Effector memory CD4-positive, alpha-beta T cell (primary cell): ENCODE measurements at regions not wholly inside any gene's neighbourhood (a gene's known extent, or its start where the extent isn't known, plus 50 kb on each side); places are given as distances from the start of the nearest gene placed in this dataset.
"Not testable (repeated sequence)": the region's sequence is repeated elsewhere in the genome, so short reads cannot be mapped to it uniquely, and the experiment has no call there.

Source experiments
- DNase-seq, 3 donors: peaks; one replicate each; pipeline ENCODE4 v3.0.0-alpha.2; 2020
- H3K27ac ChIP-seq: 2 replicates; pipeline ENCODE4 v1.7.0; 2013; ENCODE audit warnings: mild to moderate bottlenecking, low read length, moderate library complexity; ENCODE audit not compliant: insufficient read depth, poor library complexity, severe bottlenecking
- H3K27me3 ChIP-seq: replicated peaks from 2 replicates; pipeline ENCODE4 v1.7.0; 2013; ENCODE audit warnings: mild to moderate bottlenecking, low read length; ENCODE audit not compliant: insufficient read depth, control insufficient read depth, poor library complexity, severe bottlenecking
- H3K36me3 ChIP-seq: 2 replicates; pipeline ENCODE4 v1.7.0; 2013; ENCODE audit warnings: mild to moderate bottlenecking, low read length, moderate library complexity; ENCODE audit not compliant: control insufficient read depth, insufficient read depth
- H3K4me1 ChIP-seq: 2 replicates; pipeline ENCODE4 v1.7.0; 2013; ENCODE audit warnings: low read length, mild to moderate bottlenecking; ENCODE audit not compliant: control insufficient read depth, insufficient read depth, poor library complexity, severe bottlenecking
- H3K4me3 ChIP-seq: 2 replicates; pipeline ENCODE4 v1.7.0; 2013; ENCODE audit warnings: low read length, low read depth, mild to moderate bottlenecking; ENCODE audit not compliant: insufficient read depth, poor library complexity, severe bottlenecking
- H3K9me3 ChIP-seq: 2 replicates; pipeline ENCODE4 v1.7.0; 2013; ENCODE audit warnings: mild to moderate bottlenecking, low read length, moderate library complexity; ENCODE audit not compliant: control insufficient read depth

DNA sequence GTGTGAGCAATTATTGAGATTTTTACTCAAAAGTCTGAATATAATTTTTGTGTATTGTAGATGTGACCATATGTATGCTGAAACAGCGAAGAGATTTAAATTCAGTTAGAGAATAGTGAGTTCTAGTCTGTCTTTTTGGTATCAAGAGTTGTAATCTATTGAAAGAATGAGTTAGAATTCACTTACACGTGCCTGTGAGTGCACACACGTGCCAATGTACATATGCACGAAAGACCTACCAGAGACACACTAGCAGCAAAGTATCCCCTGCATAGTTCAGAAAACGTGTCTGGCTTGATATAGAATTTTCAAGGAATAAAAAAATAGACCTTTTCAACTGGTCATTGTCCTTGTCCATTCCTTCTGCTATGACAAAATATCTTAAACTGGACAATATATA is 64.8 kb upstream of the BHLHE40 start:
- H3K27ac ChIP-seq, result no peak overlapping the region
- no peak for DNase-seq
- no peaks in the 10 kb centered on the region for H3K4me1 ChIP-seq
- no peaks in the 10 kb centered on the region for H3K9me3 ChIP-seq
- no peaks in the 10 kb centered on the region for H3K27me3 ChIP-seq
- H3K36me3 ChIP-seq, result no peaks in the 10 kb centered on the region
- no peak overlapping the region for H3K4me3 ChIP-seq

DNA sequence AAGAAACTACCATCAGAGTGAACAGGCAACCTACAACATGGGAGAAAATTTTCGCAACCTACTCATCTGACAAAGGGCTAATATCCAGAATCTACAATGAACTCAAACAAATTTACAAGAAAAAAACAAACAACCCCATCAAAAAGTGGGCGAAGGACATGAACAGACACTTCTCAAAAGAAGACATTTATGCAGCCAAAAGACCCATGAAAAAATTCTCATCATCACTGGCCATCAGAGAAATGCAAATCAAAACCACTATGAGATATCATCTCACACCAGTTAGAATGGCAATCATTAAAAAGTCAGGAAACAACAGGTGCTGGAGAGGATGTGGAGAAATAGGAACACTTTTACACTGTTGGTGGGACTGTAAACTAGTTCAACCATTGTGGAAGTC is 57.6 kb upstream of the BHLHE40 start:
- H3K9me3 ChIP-seq, H3K4me1 ChIP-seq, H3K36me3 ChIP-seq, DNase-seq, H3K27me3 ChIP-seq, H3K27ac ChIP-seq, H3K4me3 ChIP-seq: not testable (repeated sequence)

DNA sequence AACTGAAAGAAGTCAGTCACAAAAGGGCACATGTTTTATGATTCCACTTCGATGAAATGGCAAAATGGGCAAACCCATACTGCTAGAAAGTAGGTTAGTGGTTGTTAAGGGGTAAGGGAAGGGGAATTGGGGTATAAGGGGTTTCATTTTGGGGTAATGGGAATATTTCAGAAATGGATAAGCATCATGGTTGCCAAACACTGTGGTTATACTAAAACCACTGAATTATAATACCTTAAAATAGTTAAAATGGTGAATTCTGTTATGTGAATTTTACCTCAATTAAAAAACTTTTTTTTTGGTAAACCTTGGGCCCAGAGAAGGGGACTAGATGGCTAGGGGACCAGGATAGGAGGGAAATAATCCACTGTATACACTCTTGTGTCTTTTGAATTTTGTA is 52.3 kb upstream of the BHLHE40 start:
- Histone ChIP-seq H3K27ac (no peak overlapping the region), H3K4me1 (no peaks in the 10 kb centered on the region), H3K36me3 (no peaks in the 10 kb centered on the region), H3K9me3 (no peaks in the 10 kb centered on the region), H3K27me3 (no peaks in the 10 kb centered on the region), H3K4me3 (no peak overlapping the region)
- no peak for DNase-seq

DNA sequence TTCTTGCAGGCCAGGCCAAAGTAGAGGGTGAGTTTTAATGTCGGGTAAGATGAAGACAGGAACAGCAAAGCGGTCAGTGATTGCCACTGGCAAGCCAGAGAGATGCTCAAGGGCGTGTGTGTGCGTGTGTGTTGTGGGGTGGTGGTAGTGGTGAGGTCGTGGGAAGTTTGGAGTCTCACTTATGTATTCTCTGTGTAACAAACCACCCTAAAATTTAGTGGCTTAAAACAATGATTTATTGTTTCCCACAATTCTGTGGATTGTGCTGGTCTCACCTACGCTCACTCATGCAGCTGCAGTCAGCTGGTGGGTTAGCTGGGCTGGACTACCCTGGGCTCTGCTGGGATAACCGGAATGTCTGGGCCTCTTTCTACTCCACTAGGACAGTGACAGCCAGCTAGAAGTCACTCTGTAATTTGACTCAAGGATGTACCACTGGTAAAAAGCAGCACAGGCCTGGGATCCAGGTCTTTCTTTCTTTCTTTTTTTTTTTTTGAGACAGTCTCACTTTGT is 50.9 kb upstream of the BHLHE40 start:
- Histone ChIP-seq H3K9me3 (no peaks in the 10 kb centered on the region), H3K27me3 (no peaks in the 10 kb centered on the region), H3K27ac (no peak overlapping the region), H3K4me1 (no peaks in the 10 kb centered on the region), H3K36me3 (no peaks in the 10 kb centered on the region), H3K4me3 (no peak overlapping the region)
- no peak for DNase-seq
